ENCODE measurements at regions not wholly inside any gene's neighbourhood (a gene's known extent, or its start where the extent isn't known, plus 50 kb on each side); places are given as distances from the start of the nearest gene placed in this dataset.

GRCh38 chr15:98421419-98422129 is 226.8 kb upstream of the IGF1R start:
- peak; percentile 55 for DNase-seq

DNA sequence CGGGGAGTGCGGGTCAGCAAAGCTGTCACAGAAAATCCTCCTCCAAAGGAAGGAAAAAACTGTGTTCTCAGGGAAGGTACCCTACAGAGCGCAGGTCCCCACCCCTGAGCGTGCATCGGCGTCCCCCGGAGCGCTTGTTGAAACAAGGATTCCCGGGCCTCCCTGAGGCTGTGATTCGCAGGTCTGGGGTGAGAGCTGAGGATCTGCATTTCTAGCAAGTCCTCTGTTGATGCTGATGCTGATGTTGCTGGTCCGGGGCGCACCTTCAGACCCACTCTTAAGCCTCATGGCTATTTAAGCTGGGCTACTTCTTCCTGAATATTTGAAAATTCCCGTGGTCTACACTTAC is 226.2 kb upstream of the IGF1R start:
- no peak for DNase-seq

DNA sequence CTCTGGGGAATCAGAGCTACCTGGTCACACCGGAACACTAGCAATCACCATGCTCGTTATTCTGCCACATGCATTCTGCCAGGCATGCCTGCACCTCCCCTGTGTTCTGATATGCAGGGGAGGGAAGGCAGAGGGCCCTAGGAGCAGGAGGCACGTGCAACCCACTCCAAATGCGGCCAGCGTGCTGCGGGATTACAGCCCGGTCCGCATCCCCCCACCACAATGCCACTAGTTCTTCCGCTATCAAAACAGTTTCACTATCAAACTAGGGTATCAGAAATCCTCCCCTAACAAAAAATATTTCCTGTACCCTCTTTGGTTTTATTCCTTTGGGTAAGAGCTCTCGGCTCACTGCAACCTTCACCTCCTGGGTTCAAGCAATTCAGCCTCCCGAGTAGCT is 223.2 kb upstream of the IGF1R start:
- no peak for DNase-seq

DNA sequence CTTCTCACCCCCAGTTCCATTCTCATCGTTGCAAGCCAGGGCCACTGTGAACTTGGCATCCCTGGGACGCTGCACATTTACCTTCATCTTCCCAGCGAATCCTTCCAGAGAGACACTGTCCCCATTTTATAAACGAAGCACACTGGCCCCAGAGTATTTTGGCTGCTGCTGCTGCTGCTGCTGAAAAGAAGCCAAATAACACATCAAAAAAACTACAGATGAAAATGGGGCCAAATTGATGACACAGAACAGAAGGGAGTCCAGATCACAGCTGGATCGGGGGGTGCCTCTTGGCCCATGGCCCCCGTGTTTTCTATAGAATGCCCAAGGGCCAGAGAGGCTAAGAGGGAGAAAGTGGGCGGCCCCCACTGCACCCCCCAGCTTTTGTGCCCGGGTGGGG is 221.0 kb upstream of the IGF1R start:
- DNase-seq: no peak

GRCh38 chr15:98428253-98428989 is 219.9 kb upstream of the IGF1R start:
- peak; percentile 40 for DNase-seq

GRCh38 chr15:98431171-98431570 is 217.2 kb upstream of the IGF1R start:
- DNase-seq: no peak

GRCh38 chr15:98433346-98433745 is 215.0 kb upstream of the IGF1R start:
- no peak for DNase-seq

GRCh38 chr15:98433856-98434255 is 214.5 kb upstream of the IGF1R start:
- DNase-seq: no peak

DNA sequence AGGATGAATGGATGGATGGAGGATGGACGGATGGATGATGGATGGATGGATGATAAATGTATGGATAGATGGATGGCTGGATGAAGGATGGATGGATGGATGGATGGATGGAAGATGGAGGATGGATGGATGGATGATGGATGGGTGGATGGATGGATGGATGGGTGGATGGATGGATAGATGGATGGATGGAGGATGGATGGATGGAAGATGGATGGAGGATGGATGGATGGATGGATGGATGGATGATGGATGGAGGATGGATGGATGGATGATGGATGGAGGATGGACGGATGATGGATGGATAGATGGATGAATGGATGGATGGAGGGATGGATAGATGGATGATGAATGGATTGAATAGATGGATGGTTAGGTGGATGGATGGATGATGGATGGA is 210.6 kb upstream of the IGF1R start:
- DNase-seq: no peak

DNA sequence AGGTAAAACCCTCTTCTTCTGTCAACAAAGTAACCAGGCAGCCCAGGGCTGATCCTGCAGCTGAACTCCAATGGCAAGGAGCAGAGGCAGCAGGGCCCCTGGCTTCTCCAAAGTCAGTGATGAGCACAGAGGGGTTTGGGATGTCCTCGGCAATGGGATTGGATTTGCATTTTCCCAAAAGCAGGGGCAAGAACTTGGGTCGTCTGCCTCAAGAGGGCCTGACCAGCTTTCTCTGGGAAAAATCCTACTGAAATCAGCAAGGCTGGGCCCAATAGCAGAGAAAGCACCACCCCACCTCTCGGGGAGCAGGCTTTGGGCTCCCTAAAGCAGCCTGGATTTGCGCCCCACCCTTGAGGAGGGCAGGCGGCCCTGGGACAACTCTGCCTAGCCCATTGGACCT is 210.0 kb upstream of the IGF1R start:
- DNase-seq: no peak

- DNase-seq: no peak
Measured at GRCh38 chr15:98438907-98439306, 209.4 kb upstream of the IGF1R start.

DNA sequence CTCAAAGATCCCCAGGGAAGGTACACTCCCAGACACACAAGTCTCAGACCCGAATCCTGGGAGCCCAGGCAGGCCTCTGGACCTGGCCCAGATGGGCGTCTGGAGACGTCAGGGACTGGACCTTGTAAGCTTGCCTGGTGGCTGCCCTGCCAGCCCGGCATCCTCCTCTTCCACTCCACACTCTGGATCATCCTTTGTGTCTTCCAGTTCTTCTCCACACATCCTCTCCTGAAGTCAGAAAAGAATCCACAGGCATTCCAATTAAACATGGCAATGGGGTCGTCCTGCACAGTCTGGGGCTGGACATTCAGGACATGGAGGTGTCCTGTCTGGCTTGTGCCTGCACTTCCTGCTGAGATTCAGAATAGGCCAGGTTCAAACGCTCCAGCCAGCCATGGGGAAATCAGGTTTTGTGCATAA is 208.8 kb upstream of the IGF1R start:
- no peak for DNase-seq

DNA sequence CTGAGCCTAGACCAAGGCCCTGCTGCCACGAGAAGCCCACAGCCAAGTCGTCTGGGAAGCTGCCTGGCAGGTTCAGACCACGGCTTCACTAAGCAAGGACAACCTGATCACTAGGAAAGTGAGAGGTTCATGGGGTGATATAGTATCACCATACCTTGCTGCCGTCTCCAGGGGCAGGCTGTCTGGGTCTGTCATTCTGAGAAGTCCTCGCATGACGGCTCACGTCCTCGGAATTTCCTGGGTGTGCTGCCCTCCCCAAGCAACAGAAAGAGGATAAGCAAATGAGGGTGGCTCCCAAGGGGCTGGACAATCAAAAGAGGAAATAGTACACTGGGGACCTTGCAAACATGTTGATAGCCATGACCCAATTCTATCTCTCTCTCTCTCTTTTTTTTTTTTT is 207.4 kb upstream of the IGF1R start:
- DNase-seq: no peak

GRCh38 chr15:98441599-98441998 is 206.7 kb upstream of the IGF1R start:
- no peak for DNase-seq

- DNase-seq: peak; percentile 63
Measured at GRCh38 chr15:98442379-98442833, 205.9 kb upstream of the IGF1R start.

DNA sequence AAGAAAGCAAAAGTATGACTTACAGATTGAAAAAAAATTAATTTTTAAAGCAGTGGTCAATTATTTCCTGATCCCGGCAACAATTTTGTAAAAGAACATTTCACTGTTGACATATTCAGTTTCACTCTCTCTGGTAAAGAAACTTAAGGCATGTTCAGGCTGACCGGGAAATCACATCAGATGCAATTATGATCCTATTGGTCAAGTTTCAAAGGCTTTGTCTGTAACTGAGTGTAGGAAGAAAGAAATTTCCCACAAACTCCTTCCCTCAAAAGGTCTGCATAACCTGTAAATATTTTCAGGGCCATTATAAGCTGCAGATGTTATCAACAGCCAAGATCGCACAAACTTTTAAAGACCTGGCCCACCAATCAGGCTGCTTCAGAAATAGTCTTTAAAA is 205.4 kb upstream of the IGF1R start:
- DNase-seq: no peak

- no peak for DNase-seq
Measured at GRCh38 chr15:98443526-98443925, 204.8 kb upstream of the IGF1R start.

DNA sequence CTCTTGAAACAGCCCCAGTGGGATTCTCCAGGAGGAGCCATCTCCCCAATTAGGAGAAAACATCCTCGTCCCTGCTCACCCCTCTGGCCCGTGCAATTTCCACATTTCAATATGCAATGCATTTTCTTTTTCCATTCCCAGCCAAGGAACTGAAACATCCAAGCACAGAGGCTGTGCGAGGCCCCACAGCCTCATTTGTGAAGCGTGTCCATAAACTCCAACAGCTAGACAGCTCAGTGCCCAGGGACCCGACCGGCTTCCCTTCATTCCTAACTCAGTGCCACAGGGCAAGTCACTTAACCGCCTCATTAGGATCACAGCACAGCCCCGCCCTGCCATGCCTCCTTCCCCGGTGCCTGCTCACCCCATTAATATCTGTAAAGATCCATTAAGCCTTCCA is 204.2 kb upstream of the IGF1R start:
- no peak for DNase-seq

DNA sequence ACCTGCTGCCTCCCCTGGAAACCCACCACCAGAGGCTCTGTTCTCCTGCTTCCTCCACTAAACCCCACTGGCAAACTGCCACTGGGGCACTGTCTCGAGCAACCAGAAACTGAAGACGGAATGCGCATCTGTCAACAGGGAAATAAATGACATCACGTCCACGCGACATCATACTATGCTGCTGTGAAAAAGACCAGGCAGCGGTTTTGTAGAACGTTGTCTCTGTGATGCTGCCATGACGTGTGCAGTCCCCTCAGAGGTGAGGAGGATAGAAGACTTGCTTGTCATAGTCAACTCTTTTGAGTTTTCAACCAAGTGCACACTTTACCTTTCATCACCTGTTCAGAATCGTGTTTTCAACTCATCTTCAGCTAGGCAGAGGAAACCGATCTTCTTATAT is 203.0 kb upstream of the IGF1R start:
- no peak for DNase-seq

GRCh38 chr15:98446083-98446482 is 202.3 kb upstream of the IGF1R start:
- DNase-seq: no peak

DNA sequence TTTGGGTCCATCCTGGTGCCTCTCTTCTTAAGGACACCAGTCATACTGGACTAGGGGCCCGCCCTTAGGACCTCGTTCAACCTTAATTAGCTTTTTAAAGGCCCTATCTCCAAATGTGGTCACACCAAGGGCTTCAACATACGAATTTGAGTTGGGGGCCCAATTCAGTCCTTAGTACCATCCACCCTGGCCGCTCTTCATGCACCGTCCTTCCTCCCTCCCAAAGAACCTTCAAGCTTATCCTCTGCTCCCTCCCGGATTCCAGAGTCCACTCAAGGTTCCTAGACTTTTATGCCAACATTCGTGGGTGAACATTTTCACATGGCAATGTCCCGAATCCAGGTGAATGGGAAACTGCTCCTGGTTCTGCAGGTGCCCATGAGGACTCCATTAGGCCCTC is 201.3 kb upstream of the IGF1R start:
- no peak for DNase-seq

GRCh38 chr15:98451236-98451635 is 197.1 kb upstream of the IGF1R start:
- DNase-seq: no peak

- DNase-seq: no peak
Measured at GRCh38 chr15:98452238-98452637, 196.1 kb upstream of the IGF1R start.

GRCh38 chr15:98455904-98456303 is 192.4 kb upstream of the IGF1R start:
- no peak for DNase-seq

GRCh38 chr15:98476559-98476958 is 171.8 kb upstream of the IGF1R start:
- DNase-seq: no peak
